Common myeloid progenitor, CD34-positive (primary cell): ENCODE measurements at regions not wholly inside any gene's neighbourhood (a gene's known extent, or its start where the extent isn't known, plus 50 kb on each side); places are given as distances from the start of the nearest gene placed in this dataset.
A peak's percentile ranks its signal among the peaks of the same experiment; 100 is the strongest.

ENCODE experiments used
- CTCF ChIA-PET: fragments of 350-600 bp; sonication (Branson Sonifier 250); formaldehyde crosslinking; loops from one replicate; lab custom pipeline; 2021; ENCODE audit warnings: antibody characterized with exemption; lab: Charles Lee
- POLR2A ChIA-PET: fragments of 350-600 bp; sonication (Branson Sonifier 250); formaldehyde crosslinking; loops from one replicate; lab custom pipeline; 2021; ENCODE audit warnings: antibody characterized with exemption; lab: Charles Lee
- DNase-seq, 3 donors: peaks; one replicate each; pipeline versions ENCODE4 v3.0.0 to v3.0.0-alpha.2; 2013
- H3K27ac ChIP-seq, 2 experiments: 1 replicate in 1 of 2; 2 replicates in 1 of 2; pipeline ENCODE4 v1.7.0; 2013; ENCODE audit warnings: inconsistent platforms in 2 of 2, low read length in 2 of 2, mild to moderate bottlenecking in 2 of 2, low read depth in 1 of 2, moderate library complexity in 1 of 2; ENCODE audit not compliant: severe bottlenecking in 2 of 2, insufficient read depth in 1 of 2, poor library complexity in 1 of 2
- H3K27me3 ChIP-seq, 5 experiments: replicated peaks in 2 of 5; 1 replicate in 3 of 5; 2 replicates in 2 of 5; pipeline versions ENCODE4 v1.6.1 to v1.7.0; 2013; ENCODE audit warnings: low read length in 4 of 5, mild to moderate bottlenecking in 2 of 5, moderate library complexity in 2 of 5, inconsistent platforms in 1 of 5; ENCODE audit not compliant: insufficient read depth in 5 of 5, control insufficient read depth in 4 of 5
- H3K36me3 ChIP-seq, 4 experiments: 1 replicate in 2 of 4; 2 replicates in 2 of 4; pipeline versions ENCODE4 v1.6.1 to v1.7.0; 2013; ENCODE audit warnings: low read length in 3 of 4, control low read depth in 1 of 4, mild to moderate bottlenecking in 1 of 4; ENCODE audit not compliant: control insufficient read depth in 4 of 4, insufficient read depth in 4 of 4
- H3K4me1 ChIP-seq, 4 experiments: 1 replicate in 3 of 4; 2 replicates in 1 of 4; pipeline versions ENCODE4 v1.6.1 to v1.7.1; 2013; ENCODE audit warnings: low read length in 3 of 4, mild to moderate bottlenecking in 3 of 4, control low read depth in 1 of 4, inconsistent platforms in 1 of 4, moderate library complexity in 1 of 4; ENCODE audit not compliant: control insufficient read depth in 4 of 4, insufficient read depth in 4 of 4; ENCODE audit errors: control extremely low read depth in 1 of 4
- H3K4me3 ChIP-seq, 7 experiments: 1 replicate in 4 of 7; 2 replicates in 3 of 7; pipeline versions ENCODE4 v1.5.1 to v1.7.0; 2013; ENCODE audit warnings: mild to moderate bottlenecking in 7 of 7, low read length in 6 of 7, moderate library complexity in 6 of 7, inconsistent platforms in 2 of 7, low read depth in 2 of 7, control low read depth in 1 of 7; ENCODE audit not compliant: insufficient read depth in 4 of 7, control insufficient read depth in 1 of 7; ENCODE audit errors: extremely low read depth in 1 of 7
- H3K9me3 ChIP-seq, 5 experiments: 1 replicate in 4 of 5; 2 replicates in 1 of 5; pipeline versions ENCODE4 v1.6.1 to v1.7.1; 2013; ENCODE audit warnings: low read length in 4 of 5, mild to moderate bottlenecking in 2 of 5, inconsistent platforms in 1 of 5, low read depth in 1 of 5, moderate library complexity in 1 of 5; ENCODE audit not compliant: control insufficient read depth in 4 of 5, insufficient read depth in 2 of 5; ENCODE audit errors: control extremely low read depth in 1 of 5
- WGBS: methylation state at CpG from one replicate; pipeline ENCODE4 v1.1.5; 2013; ENCODE audit not compliant: insufficient coverage; 5-methylcytosine and 5-hydroxymethylcytosine counted together

GRCh38 chr16:85460252-85461021 lies 152.7 kb upstream of the GSE1 start:
- H3K27me3 ChIP-seq: peaks cover 0 to 3% (median 0%) of the 10 kb centered on the region in 5 experiments
- H3K36me3 ChIP-seq: no peaks in the 10 kb centered on the region
- H3K9me3 ChIP-seq: no peaks in the 10 kb centered on the region
- peak overlapping the region in 1 of 7 experiments; percentile 30 for H3K4me3 ChIP-seq
- H3K4me1 ChIP-seq: peaks cover 0 to 42% (median 38%) of the 10 kb centered on the region in 4 experiments
- WGBS: 61% methylated on average over 23 of the region's 24 CpGs
- peak overlapping the region in 1 of 2 experiments; percentile 1 for H3K27ac ChIP-seq
- ChIA-PET CTCF (interaction anchor here (0.9 to 3.1 kb wide), 14 partner anchors 11 to 156 kb away, joined by 3 to 29 read pairs (median 4); no protein-coding TSS in a partner anchor), POLR2A (interaction anchor here (0.7 kb wide), 1 partner anchor 104 kb away, joined by 4 read pairs; no protein-coding TSS in a partner anchor)
- peak in 2 of 3 donors; percentile 45 to 48 for DNase-seq

- Histone ChIP-seq H3K4me3 (peak overlapping the region in 3 of 7 experiments; percentile 30 to 65 (median 54)), H3K36me3 (no peaks in the 10 kb centered on the region), H3K27ac (peak overlapping the region in 1 of 2 experiments; percentile 1), H3K27me3 (peaks cover 0 to 3% (median 0%) of the 10 kb centered on the region in 5 experiments), H3K4me1 (peaks cover 0 to 40% (median 38%) of the 10 kb centered on the region in 4 experiments), H3K9me3 (no peaks in the 10 kb centered on the region)
- ChIA-PET POLR2A (interaction anchor here (0.7 to 1.3 kb wide), 3 partner anchors 8 to 13 kb away, joined by 3 to 4 read pairs (median 3); no protein-coding TSS in a partner anchor), CTCF (interaction anchor here (0.9 to 3.1 kb wide), 19 partner anchors 9 to 155 kb away, joined by 3 to 29 read pairs (median 4); no protein-coding TSS in a partner anchor)
- peak in 1 of 3 donors; percentile 33 for DNase-seq
- 46% methylated on average over 11 of the region's 14 CpGs for WGBS
These were observed 151.9 kb upstream of the GSE1 start for GRCh38 chr16:85461022-85461813.

GRCh38 chr16:85461814-85462713 lies 151.1 kb upstream of the GSE1 start:
- Histone ChIP-seq H3K9me3 (no peaks in the 10 kb centered on the region), H3K27ac (peak overlapping the region in 1 of 2 experiments; percentile 49), H3K4me3 (peak overlapping the region in 6 of 7 experiments; percentile 29 to 65 (median 50)), H3K4me1 (peaks cover 0 to 40% (median 38%) of the 10 kb centered on the region in 4 experiments), H3K27me3 (peaks cover 0 to 3% (median 0%) of the 10 kb centered on the region in 5 experiments), H3K36me3 (no peaks in the 10 kb centered on the region)
- POLR2A ChIA-PET: interaction anchor here (0.7 to 1.3 kb wide), 3 partner anchors 9 to 13 kb away, joined by 3 to 4 read pairs (median 3); no protein-coding TSS in a partner anchor
- WGBS: 0% methylated on average over 8 of the region's 35 CpGs
- DNase-seq: peak; percentile 53 to 87 (median 81)
- CTCF ChIA-PET: interaction anchor here (0.9 to 3.1 kb wide), 16 partner anchors 8 to 153 kb away, joined by 3 to 29 read pairs (median 4); no protein-coding TSS in a partner anchor

GRCh38 chr16:85462714-85463611 lies 150.2 kb upstream of the GSE1 start:
- no peak overlapping the region for H3K27ac ChIP-seq
- ChIA-PET CTCF (interaction anchor here (0.8 to 2.0 kb wide), 3 partner anchors 8 to 43 kb away, joined by 3 to 7 read pairs (median 6); no protein-coding TSS in a partner anchor), POLR2A (interaction anchor here (1.3 kb wide), 1 partner anchor 9 kb away, joined by 4 read pairs; no protein-coding TSS in a partner anchor)
- WGBS: 7% methylated on average over 44 of the region's 80 CpGs
- DNase-seq: peak in 2 of 3 donors; percentile 31 to 49
- no peaks in the 10 kb centered on the region for H3K36me3 ChIP-seq
- peaks cover 0 to 40% (median 38%) of the 10 kb centered on the region in 4 experiments for H3K4me1 ChIP-seq
- H3K27me3 ChIP-seq: peaks cover 0 to 3% (median 0%) of the 10 kb centered on the region in 5 experiments
- H3K4me3 ChIP-seq: peak overlapping the region in 3 of 7 experiments; percentile 31 to 36 (median 33)
- no peaks in the 10 kb centered on the region for H3K9me3 ChIP-seq

- H3K27me3 ChIP-seq: peaks cover 0 to 3% (median 0%) of the 10 kb centered on the region in 5 experiments
- WGBS: 96% methylated on average over 24 of the region's 26 CpGs
- CTCF ChIA-PET: interaction anchor here (0.8 to 1.9 kb wide), 8 partner anchors 8 to 110 kb away, joined by 3 to 7 read pairs (median 3); no protein-coding TSS in a partner anchor
These were observed 149.3 kb upstream of the GSE1 start for GRCh38 chr16:85463672-85464382.

More at GRCh38 chr16:85463672-85464382, 149.3 kb upstream of the GSE1 start:
- Histone ChIP-seq H3K27ac (no peak overlapping the region), H3K4me1 (peaks cover 0 to 40% (median 38%) of the 10 kb centered on the region in 4 experiments), H3K4me3 (no peak overlapping the region), H3K36me3 (no peaks in the 10 kb centered on the region), H3K9me3 (no peaks in the 10 kb centered on the region)
- DNase-seq: no peak
- POLR2A ChIA-PET: interaction anchor here (1.6 kb wide), 1 partner anchor 10 kb away, joined by 5 read pairs; no protein-coding TSS in a partner anchor
